HEK293 (cell line): ENCODE measurements at regions not wholly inside any gene's neighbourhood (a gene's known extent, or its start where the extent isn't known, plus 50 kb on each side); places are given as distances from the start of the nearest gene placed in this dataset.

ENCODE experiments used
- IKZF3 ChIP-seq: fragments of 450-650 bp; IDR thresholded peaks from 2 replicates; pipeline ENCODE4 v1.5.0; 2018; ENCODE audit warnings: missing biosample characterization, mild to moderate bottlenecking, missing genetic modification characterization, moderate library complexity
- PBX3 ChIP-seq: sonication (generic); formaldehyde crosslinking; IDR thresholded peaks from 2 replicates; pipeline ENCODE4 v1.8.1; 2022; ENCODE audit warnings: mild to moderate bottlenecking, moderate library complexity, missing genetic modification reagents
- SETDB1 ChIP-seq: IDR thresholded peaks from one replicate; pipeline ENCODE4 v1.6.1; 2017; ENCODE audit warnings: mild to moderate bottlenecking, low read length, moderate library complexity, mixed read lengths; ENCODE audit not compliant: insufficient read length
- ZNF169 ChIP-seq: fragments of 450-650 bp; formaldehyde crosslinking; IDR thresholded peaks from 2 replicates; pipeline ENCODE4 v1.5.1; 2016; ENCODE audit warnings: missing biosample characterization, missing genetic modification characterization
- ZNF423 ChIP-seq: fragments of 450-650 bp; formaldehyde crosslinking; IDR thresholded peaks from 2 replicates; pipeline ENCODE4 v1.5.1; 2016; ENCODE audit warnings: missing biosample characterization, missing genetic modification characterization
- ZNF558 ChIP-seq: fragments of 450-650 bp; formaldehyde crosslinking; IDR thresholded peaks from 2 replicates; pipeline ENCODE4 v1.5.1; 2016; ENCODE audit warnings: missing biosample characterization, missing genetic modification characterization

GRCh38 chr3:124540550-124541211 is 189.6 kb upstream of the UMPS start:
- no peak for TF ChIP-seq IKZF3 (tag by site-specific recombination)
- no peak for TF ChIP-seq PBX3 (CRISPR knock-in tag)
- TF ChIP-seq SETDB1: no peak
- no peak for TF ChIP-seq ZNF169
- no peak for TF ChIP-seq ZNF558 (tag by site-specific recombination)
- TF ChIP-seq ZNF423 (tag by site-specific recombination): no peak
